H7 (cell line): ENCODE measurements at regions not wholly inside any gene's neighbourhood (a gene's known extent, or its start where the extent isn't known, plus 50 kb on each side); places are given as distances from the start of the nearest gene placed in this dataset.

Experiments
- DNase-seq: peaks from one replicate; pipeline ENCODE4 v3.0.0; 2012
- H3K27me3 ChIP-seq: 2 replicates; pipeline ENCODE4 v1.6.0; 2011; ENCODE audit warnings: mild to moderate bottlenecking, low read length; ENCODE audit not compliant: control insufficient read depth, insufficient read depth
- H3K36me3 ChIP-seq: replicated peaks from 2 replicates; pipeline ENCODE4 v1.5.1; 2011; ENCODE audit warnings: low read length; ENCODE audit not compliant: control insufficient read depth, insufficient read depth
- H3K4me3 ChIP-seq: 2 replicates; pipeline ENCODE4 v1.5.1; 2011; ENCODE audit warnings: low read depth, mild to moderate bottlenecking, control low read depth, low read length, moderate library complexity; ENCODE audit not compliant: insufficient read depth

DNA sequence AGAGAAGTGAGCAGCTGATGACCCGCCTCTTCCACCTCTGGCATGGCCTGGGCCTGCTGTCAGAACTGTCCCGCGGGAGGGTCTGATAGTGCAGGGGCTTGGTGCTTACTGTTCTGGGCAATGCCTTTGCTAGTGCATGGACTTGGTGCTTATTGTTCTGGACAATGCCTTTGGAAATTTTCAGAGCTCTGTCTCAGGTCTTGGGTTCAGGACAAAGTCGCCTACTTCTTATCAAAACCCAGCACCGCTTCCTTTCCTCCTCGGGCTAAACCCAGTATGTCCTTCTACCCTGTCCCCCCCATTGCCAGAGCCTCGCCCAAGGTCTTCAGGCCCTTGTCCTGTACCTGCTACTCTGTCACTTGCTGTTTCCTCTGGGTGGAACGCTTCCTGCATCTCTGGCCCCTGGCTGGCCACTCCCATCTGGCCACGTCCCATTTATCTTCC lies 149.6 kb downstream of the ACKR3 start:
- Histone ChIP-seq H3K4me3 (no peak overlapping the region), H3K27me3 (no peaks in the 10 kb centered on the region), H3K36me3 (no peaks in the 10 kb centered on the region)
- DNase-seq, result no peak

DNA sequence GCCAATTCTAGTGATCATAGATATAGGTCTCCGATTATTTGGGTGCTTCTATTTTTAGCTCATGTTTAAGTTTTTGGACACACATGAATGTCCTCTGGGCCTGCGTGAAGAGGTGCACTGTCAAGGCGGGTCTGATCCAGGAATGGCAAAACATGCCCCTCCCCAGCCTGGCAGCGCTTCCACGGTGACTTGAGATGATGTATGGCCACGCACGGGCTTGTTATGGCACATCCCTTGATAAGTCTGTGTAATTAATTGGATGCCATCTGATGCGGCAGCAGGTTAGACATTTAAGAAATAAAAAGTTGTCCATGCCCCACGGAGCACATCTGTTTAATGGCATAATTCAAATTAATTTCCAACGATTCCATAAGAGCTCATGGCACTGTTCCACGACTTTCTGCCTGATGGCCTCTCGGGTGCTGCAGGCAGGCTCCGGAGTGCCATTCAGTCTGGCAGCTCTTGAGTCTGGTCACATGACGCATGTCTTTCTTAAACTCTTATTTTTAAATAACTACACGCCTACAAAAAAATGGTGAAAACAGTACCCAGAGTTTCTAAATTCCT lies 151.4 kb downstream of the ACKR3 start:
- H3K4me3 ChIP-seq, result no peak overlapping the region
- no peaks in the 10 kb centered on the region; the same call in 1 of the 2 replicates for H3K27me3 ChIP-seq
- DNase-seq, result no peak
- no peaks in the 10 kb centered on the region for H3K36me3 ChIP-seq

DNA sequence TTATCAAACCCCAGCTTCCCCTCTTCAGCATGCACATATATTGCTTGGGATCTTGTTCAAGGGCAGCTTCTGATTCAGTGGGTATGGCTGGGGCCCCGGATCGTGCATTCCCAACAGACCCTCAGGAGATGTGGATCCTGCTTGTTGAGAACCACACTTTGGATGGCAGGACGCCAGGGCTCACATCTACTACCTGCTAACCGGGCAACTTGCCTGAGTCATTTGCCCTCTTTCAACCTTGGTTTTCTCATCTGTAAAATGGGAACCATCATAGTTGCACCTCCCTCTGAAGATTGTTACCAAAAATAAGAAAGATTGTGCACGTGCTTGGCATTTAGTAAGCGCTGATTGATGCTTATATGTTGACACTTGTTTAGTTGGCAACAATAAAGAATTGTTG lies 154.6 kb downstream of the ACKR3 start:
- H3K27me3 ChIP-seq, result no peaks in the 10 kb centered on the region; the same call in 1 of the 2 replicates
- H3K36me3 ChIP-seq, result no peaks in the 10 kb centered on the region
- no peak for DNase-seq
- no peak overlapping the region for H3K4me3 ChIP-seq

DNA sequence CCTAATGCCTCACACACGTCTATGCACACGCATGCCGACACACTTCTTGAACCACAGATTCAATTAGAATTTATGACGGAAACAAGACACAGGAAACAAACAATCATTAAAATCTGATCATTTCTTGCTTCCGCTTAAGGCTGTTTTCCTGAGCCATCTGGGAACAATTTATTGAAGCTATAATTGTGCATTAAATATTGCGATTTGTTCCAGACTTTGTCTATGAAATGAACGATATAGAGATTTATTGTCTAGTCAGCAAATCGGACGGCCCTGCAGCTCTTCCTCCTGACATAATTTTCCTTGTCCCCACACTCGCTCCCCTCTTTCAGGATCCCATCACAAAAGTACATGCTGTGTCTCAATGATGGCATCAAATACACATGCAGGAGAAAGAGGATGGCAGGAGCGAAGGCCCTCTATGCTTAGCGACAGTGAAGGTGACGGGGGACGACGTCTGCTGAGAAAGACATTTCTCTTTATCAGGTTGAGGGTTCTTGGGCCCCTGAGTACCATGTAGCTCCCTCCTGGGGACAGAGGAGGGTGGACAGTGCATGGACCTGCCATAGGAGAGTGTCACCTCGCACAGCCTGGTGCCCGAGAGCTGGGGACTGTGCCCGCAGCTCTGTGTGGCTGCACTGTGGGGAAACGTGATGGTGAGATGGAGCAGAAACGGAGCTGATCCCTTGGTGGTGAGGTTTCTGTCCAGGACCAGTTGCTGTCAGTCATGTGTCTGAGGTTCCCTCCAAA lies 157.3 kb downstream of the ACKR3 start:
- H3K27me3 ChIP-seq, result no peaks in the 10 kb centered on the region; the same call in 1 of the 2 replicates
- H3K4me3 ChIP-seq, result no peak overlapping the region
- H3K36me3 ChIP-seq, result no peaks in the 10 kb centered on the region
- no peak for DNase-seq

DNA sequence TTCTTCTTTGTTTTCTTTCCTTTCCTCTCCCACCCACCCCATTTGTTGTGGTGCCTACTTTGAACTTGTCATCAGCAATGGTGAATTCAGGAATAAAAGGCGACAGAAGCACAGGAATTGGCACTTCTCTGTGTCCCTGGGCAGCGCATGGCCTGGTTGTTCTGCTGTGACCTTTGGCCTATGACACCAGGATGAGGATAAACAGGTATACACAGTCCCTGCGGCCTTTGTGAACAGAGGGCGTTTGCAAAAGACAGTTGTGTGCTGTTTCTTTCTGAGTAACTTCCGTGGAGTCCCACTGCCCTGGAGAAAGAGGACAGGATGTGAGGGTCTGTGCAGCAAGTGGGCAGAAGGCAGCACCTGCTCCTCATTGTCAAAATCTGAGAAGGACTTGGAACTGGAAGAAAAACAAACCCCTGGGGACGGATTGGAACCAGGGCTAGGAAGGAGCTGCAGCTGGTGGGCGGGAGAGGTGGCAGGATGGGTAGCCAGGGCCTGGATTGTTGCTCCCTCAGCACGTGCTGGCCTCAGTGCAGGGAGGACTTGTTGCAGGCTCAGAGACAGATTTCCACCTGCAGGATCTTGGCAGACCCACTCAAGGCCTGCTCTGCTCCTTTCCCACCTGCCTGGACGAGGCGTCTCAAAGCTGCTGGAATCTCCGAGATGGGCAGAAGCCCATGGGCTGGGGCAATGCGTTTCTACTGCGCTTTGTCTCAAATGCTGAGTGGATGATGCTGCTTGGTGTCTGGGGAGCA lies 159.5 kb downstream of the ACKR3 start:
- H3K27me3 ChIP-seq, result no peaks in the 10 kb centered on the region; the same call in 1 of the 2 replicates
- no peaks in the 10 kb centered on the region for H3K36me3 ChIP-seq
- DNase-seq, result no peak
- no peak overlapping the region for H3K4me3 ChIP-seq

DNA sequence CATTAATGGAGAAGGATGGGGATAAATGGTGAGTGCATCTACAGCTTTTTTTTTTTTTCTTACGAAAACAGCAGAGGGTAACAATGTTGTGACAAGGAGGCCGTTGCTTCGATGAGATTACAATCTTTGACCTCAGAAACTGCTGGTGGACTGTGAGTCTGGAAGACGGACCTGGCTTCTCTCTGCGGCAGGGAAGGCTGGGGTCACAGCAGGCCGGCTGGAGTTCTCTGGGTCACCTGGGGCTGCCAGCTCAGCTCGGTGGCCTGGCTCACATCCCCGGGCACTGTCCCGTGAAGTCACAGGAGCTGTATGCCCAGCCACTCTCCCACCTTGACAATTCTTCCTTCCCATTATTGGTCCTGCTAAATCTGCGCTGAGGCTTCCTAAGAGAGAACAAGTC lies 160.8 kb downstream of the ACKR3 start:
- DNase-seq, result no peak
- Histone ChIP-seq H3K27me3 (no peaks in the 10 kb centered on the region; the same call in 1 of the 2 replicates), H3K4me3 (no peak overlapping the region), H3K36me3 (no peaks in the 10 kb centered on the region)

DNA sequence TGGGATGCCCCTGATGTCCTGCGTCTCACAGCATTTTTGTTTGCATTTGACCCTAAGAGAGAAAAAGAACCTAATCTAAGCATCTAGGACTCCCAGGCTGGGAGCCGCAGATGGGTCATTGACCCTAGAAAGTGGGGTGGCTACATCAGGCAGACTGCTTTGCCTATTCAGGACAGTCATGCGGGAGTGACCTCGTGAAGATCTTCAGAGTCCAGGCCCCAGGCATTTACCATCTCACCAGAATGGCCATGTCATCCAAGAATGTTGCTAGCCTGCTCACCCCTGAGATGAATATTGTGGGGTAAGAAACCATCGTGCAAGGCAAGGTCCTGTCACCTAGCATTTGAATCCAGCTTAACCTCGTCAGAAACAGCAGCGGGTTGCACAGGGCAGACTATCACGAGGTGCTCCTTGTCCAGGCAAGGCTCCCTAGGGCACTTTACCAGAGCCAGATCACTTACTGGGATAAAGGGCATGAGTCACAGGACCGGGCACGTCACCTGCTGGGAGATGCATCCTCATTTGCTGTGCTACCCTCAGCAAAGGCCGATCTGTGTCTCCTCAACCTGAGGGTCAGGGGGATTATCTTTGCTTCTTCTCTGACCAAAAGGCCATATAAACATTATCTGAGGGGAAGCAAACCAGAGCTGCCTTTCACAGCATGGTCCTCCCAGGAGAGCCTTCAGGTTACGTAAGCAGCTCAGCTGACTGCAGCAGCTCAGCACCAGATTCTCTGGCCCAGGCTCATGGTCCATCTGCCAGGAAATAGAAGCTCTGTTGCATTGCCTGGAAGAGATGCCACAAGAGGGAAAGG lies 162.3 kb downstream of the ACKR3 start:
- H3K4me3 ChIP-seq, result no peak overlapping the region
- DNase-seq, result no peak
- no peaks in the 10 kb centered on the region for H3K36me3 ChIP-seq

DNA sequence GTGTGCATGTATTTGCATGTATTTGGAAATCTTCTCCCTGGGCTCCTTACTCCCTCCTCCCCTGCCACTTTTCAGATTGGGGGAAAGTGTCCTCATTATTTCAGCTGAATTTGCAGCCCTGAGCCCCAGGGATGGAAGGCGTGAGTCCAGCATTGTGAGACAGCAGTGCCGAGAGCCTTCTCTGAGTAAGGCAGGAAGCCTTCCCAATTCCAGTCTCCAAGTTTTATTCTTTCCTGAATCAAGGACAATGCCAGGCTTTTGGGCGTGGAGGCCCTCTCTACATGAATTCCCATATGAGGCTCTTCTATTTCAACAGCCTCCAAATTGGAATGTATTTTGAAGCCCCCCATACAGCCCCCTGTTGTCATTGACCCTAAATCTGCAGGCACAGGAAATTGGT lies 163.5 kb downstream of the ACKR3 start:
- no peaks in the 10 kb centered on the region for H3K36me3 ChIP-seq
- H3K4me3 ChIP-seq, result no peak overlapping the region
- H3K27me3 ChIP-seq, result no peaks in the 10 kb centered on the region
- DNase-seq, result no peak

More for the DNA sequence above, 162.3 kb downstream of the ACKR3 start:
- H3K27me3 ChIP-seq, result no peaks in the 10 kb centered on the region

DNA sequence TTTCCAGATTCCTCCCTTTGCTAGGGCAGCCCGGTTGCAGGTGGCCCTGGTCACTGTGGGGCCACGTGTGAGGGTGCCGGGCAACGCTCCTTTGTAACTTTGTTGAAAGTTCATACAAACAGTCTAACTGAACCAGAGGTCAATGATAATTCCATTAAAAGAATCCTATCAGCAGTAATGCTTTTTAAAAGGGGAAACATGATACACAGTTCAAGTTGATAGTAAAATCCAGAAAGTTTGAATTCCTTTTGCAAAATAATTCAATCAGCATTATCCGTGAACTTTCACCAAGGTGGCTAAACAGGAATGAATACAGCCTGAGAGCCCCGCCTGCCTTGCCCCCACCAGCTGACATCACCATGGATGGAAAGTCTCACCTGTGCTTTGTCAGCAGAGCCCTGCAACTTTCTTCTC lies 166.2 kb downstream of the ACKR3 start:
- DNase-seq, result no peak
- H3K4me3 ChIP-seq, result no peak overlapping the region
- no peaks in the 10 kb centered on the region for H3K36me3 ChIP-seq
- H3K27me3 ChIP-seq, result no peaks in the 10 kb centered on the region

DNA sequence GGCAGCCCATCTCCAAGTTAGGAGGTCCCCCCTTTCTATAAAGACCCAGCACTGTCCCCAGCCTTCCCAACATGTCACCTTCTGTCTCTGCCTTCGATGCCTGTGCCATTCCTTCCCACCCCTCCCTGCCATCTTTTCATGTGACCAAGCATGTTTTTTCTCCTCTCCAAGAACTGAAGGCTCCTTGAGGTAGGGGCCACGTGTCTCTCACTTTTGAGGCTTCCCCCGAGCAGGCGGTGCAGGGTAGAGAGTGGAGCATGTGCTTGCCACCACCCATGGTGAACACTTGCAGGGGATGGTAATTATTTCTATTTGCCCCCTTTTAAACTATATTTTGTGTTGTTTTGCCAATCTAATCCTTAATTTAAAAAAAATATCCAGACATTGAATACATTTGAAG lies 168.4 kb downstream of the ACKR3 start:
- DNase-seq, result no peak
- H3K4me3 ChIP-seq, result no peak overlapping the region
- no peaks in the 10 kb centered on the region for H3K36me3 ChIP-seq
- no peaks in the 10 kb centered on the region for H3K27me3 ChIP-seq

DNA sequence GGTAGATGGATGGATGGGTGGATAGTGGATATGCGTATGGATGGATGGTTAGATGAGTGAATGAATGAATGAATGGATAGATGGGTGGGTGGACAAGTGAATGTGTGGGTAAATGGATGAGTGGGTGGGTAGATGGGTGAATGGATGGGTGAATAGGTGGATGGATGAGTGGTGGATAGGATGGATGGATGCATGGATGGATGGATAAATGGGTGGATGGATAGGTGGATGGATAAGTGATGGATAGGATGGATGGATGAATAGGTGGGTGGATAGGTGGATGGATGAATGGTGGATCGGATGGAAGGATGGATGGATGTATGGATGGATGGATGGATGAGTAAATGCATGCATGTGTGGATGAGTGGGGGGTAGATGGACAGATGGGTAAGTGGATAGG lies 169.3 kb downstream of the ACKR3 start:
- no peaks in the 10 kb centered on the region for H3K36me3 ChIP-seq
- H3K4me3 ChIP-seq, result no peak overlapping the region
- no peak for DNase-seq
- no peaks in the 10 kb centered on the region for H3K27me3 ChIP-seq

DNA sequence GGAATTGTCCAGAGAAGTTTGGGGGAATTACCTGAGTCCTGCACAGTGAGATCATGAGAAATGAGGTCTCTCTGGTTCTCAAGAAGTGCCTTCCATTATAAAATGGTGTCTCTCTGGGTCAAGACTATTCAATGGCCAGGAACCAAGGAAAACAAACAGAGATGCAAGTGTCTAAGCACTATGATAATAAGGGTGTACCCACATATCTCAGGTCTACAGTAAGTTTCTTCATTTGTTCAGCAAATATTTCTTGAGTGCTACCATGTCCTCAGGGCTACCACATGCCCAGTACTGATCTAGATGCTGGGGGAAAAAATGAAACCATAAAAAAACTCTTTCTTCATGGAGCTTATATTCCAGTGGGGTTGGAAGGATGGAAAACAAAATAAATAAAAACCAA lies 170.0 kb downstream of the ACKR3 start:
- no peaks in the 10 kb centered on the region for H3K36me3 ChIP-seq
- H3K4me3 ChIP-seq, result no peak overlapping the region
- DNase-seq, result no peak
- no peaks in the 10 kb centered on the region for H3K27me3 ChIP-seq

DNA sequence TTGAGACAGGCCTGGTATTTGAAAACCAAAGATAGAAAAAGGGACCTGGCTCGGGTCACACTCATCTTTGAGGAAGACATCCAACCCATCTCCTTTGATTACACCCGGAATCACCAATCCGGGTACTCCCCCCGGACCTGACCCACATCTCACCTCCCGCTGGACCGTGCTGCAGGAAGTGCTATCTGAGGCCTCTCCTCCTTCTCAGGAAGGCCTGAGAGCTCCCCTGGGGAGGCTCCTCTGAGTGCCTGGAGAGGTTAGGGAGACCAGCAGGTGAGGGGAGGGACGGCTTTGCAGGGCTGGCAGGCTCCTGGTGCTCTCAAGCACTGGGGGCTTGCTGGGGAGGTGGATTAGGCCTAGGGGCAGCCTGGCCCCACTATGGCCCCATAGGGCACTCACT lies 170.9 kb downstream of the ACKR3 start:
- Histone ChIP-seq H3K27me3 (no peaks in the 10 kb centered on the region), H3K36me3 (no peaks in the 10 kb centered on the region), H3K4me3 (no peak overlapping the region)
- no peak for DNase-seq
